Astrocyte (in vitro differentiated cells and primary cell): ENCODE measurements at regions not wholly inside any gene's neighbourhood (a gene's known extent, or its start where the extent isn't known, plus 50 kb on each side); places are given as distances from the start of the nearest gene placed in this dataset.
A peak's percentile ranks its signal among the peaks of the same experiment; 100 is the strongest.

Experiments
- DNase-seq: peaks from one replicate; pipeline ENCODE4 v3.0.0-alpha.2; 2010; ENCODE audit warnings: low read depth
- FAIRE-seq: peaks from 2 replicates; lab custom pipeline; 2011; peaks lifted over from hg19 to GRCh38; lab: Jason Lieb, UNC
- H2AFZ ChIP-seq: 2 replicates; pipeline ENCODE4 v1.6.0; 2012; ENCODE audit warnings: low read depth, low read length, inconsistent platforms
- H3K27ac ChIP-seq: 2 replicates; pipeline ENCODE4 v1.5.1; 2011; ENCODE audit warnings: low read depth, low read length, inconsistent platforms
- H3K27me3 ChIP-seq: 2 replicates; pipeline ENCODE4 v1.6.0; 2011; ENCODE audit warnings: low read length, inconsistent platforms; ENCODE audit not compliant: insufficient read depth
- H3K36me3 ChIP-seq: 2 replicates; pipeline ENCODE4 v1.5.1; 2011; ENCODE audit warnings: low read length, inconsistent platforms; ENCODE audit not compliant: insufficient read depth
- H3K4me1 ChIP-seq: 2 replicates; pipeline ENCODE4 v1.5.1; 2011; ENCODE audit warnings: low read length, inconsistent platforms; ENCODE audit not compliant: insufficient read depth
- H3K4me2 ChIP-seq: 2 replicates; pipeline ENCODE4 v1.6.0; 2012; ENCODE audit warnings: low read length, inconsistent platforms
- H3K4me3 ChIP-seq: 2 replicates; pipeline ENCODE4 v1.5.1; 2011; ENCODE audit warnings: low read depth, mild to moderate bottlenecking, low read length, inconsistent platforms; ENCODE audit not compliant: insufficient read depth
- H3K79me2 ChIP-seq: 2 replicates; pipeline ENCODE4 v1.6.0; 2012; ENCODE audit warnings: mild to moderate bottlenecking, low read length, inconsistent platforms; ENCODE audit not compliant: insufficient read depth
- H3K9ac ChIP-seq: 2 replicates; pipeline ENCODE4 v1.6.0; 2012; ENCODE audit warnings: mild to moderate bottlenecking, low read length, inconsistent platforms
- H3K9me3 ChIP-seq: 2 replicates; pipeline ENCODE4 v1.5.1; 2012; ENCODE audit warnings: low read depth, mild to moderate bottlenecking, low read length, inconsistent platforms; ENCODE audit not compliant: insufficient read depth
- H4K20me1 ChIP-seq: 2 replicates; pipeline ENCODE4 v1.6.0; 2012; ENCODE audit warnings: low read length, inconsistent platforms; ENCODE audit not compliant: insufficient read depth
- H3K27ac Mint-ChIP-seq: one replicate; pipeline ENCODE4 v1.8.0; 2021; ENCODE audit warnings: mild to moderate bottlenecking, mixed read lengths; ENCODE audit not compliant: unreplicated experiment
- H3K27me3 Mint-ChIP-seq: one replicate; pipeline ENCODE4 v1.8.0; 2021; ENCODE audit warnings: low read depth, mixed read lengths; ENCODE audit not compliant: unreplicated experiment
- H3K36me3 Mint-ChIP-seq: one replicate; pipeline ENCODE4 v1.8.0; 2021; ENCODE audit warnings: low read depth, mixed read lengths; ENCODE audit not compliant: unreplicated experiment
- H3K4me1 Mint-ChIP-seq: one replicate; pipeline ENCODE4 v1.8.0; 2021; ENCODE audit warnings: low read depth, mixed read lengths; ENCODE audit not compliant: unreplicated experiment
- H3K4me3 Mint-ChIP-seq: one replicate; pipeline ENCODE4 v1.8.0; 2021; ENCODE audit warnings: mild to moderate bottlenecking, moderate library complexity, mixed read lengths; ENCODE audit not compliant: unreplicated experiment
- H3K9me3 Mint-ChIP-seq: one replicate; pipeline ENCODE4 v1.8.0; 2021; ENCODE audit warnings: mild to moderate bottlenecking, mixed read lengths; ENCODE audit not compliant: unreplicated experiment
- CTCF ChIP-seq: IDR thresholded peaks from 2 replicates; pipeline ENCODE4 v1.5.1; 2011; ENCODE audit warnings: low read depth, mild to moderate bottlenecking, inconsistent platforms, low read length, moderate library complexity; ENCODE audit not compliant: insufficient read depth
- EZH2 ChIP-seq: IDR thresholded peaks from 2 replicates; pipeline ENCODE4 v1.6.1; 2012; ENCODE audit warnings: mild to moderate bottlenecking, low read length, inconsistent platforms; ENCODE audit not compliant: insufficient read depth

- no peaks in the 10 kb centered on the region for H3K4me1 ChIP-seq
- FAIRE-seq (no peak), DNase-seq (peak; percentile 14)
- H3K9me3 ChIP-seq: no peaks in the 10 kb centered on the region
- H3K4me3 Mint-ChIP-seq: no peak overlapping the region
- no peaks in the 10 kb centered on the region for H3K79me2 ChIP-seq
- no peak overlapping the region for H3K9ac ChIP-seq
- TF ChIP-seq EZH2: no peak
- TF ChIP-seq CTCF: no peak
- H3K27ac Mint-ChIP-seq: no peak overlapping the region
- no peaks in the 10 kb centered on the region for H4K20me1 ChIP-seq
- H3K36me3 Mint-ChIP-seq: no peaks in the 10 kb centered on the region
- H3K36me3 ChIP-seq: no peaks in the 10 kb centered on the region
- H2AFZ ChIP-seq: no peak overlapping the region
- peaks cover 2% of the 10 kb centered on the region for H3K27me3 Mint-ChIP-seq
- no peaks in the 10 kb centered on the region for H3K9me3 Mint-ChIP-seq
- H3K4me2 ChIP-seq: no peak overlapping the region
- H3K27me3 ChIP-seq: no peaks in the 10 kb centered on the region
- H3K4me1 Mint-ChIP-seq: no peaks in the 10 kb centered on the region
- H3K4me3 ChIP-seq: no peak overlapping the region
- peak overlapping the region; percentile 36 for H3K27ac ChIP-seq
Observed at GRCh38 chr12:20119596-20120402, 248.5 kb upstream of the PDE3A start.

DNA sequence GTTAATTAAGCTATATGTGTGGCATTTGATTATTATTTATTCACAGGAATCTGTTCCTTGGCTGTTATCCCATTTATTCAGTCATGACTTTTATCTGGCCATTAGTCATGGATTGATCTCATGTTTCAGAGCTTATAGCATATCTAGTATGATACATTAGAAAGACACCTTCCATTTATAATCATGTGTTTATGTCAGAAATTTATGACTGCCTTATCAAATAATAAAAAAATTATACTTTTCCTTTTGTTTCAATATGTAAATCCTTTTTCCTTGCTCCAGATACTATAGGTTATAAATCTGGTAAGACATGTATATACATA, 248.0 kb upstream of the PDE3A start:
- Histone ChIP-seq H3K4me1 (no peaks in the 10 kb centered on the region), H3K27ac (no peak overlapping the region), H3K4me3 (no peak overlapping the region), H4K20me1 (no peaks in the 10 kb centered on the region), H3K9me3 (no peaks in the 10 kb centered on the region), H3K4me2 (no peak overlapping the region), H2AFZ (no peak overlapping the region), H3K36me3 (no peaks in the 10 kb centered on the region), H3K27me3 (no peaks in the 10 kb centered on the region), H3K79me2 (no peaks in the 10 kb centered on the region), H3K9ac (no peak overlapping the region)
- Mint-ChIP-seq H3K9me3 (no peaks in the 10 kb centered on the region), H3K27ac (no peak overlapping the region), H3K36me3 (no peaks in the 10 kb centered on the region), H3K4me3 (no peak overlapping the region), H3K4me1 (no peaks in the 10 kb centered on the region), H3K27me3 (peaks cover 2% of the 10 kb centered on the region)
- TF ChIP-seq EZH2: no peak
- TF ChIP-seq CTCF: no peak
- peak; percentile 19 for DNase-seq
- FAIRE-seq: no peak

- FAIRE-seq (no peak), DNase-seq (no peak)
- Mint-ChIP-seq H3K27me3 (no peaks in the 10 kb centered on the region), H3K4me3 (no peak overlapping the region), H3K9me3 (no peaks in the 10 kb centered on the region), H3K4me1 (no peaks in the 10 kb centered on the region), H3K36me3 (no peaks in the 10 kb centered on the region), H3K27ac (no peak overlapping the region)
- Histone ChIP-seq H2AFZ (no peak overlapping the region), H3K4me1 (no peaks in the 10 kb centered on the region), H4K20me1 (no peaks in the 10 kb centered on the region), H3K4me2 (no peak overlapping the region), H3K9me3 (no peaks in the 10 kb centered on the region), H3K27me3 (no peaks in the 10 kb centered on the region), H3K9ac (no peak overlapping the region), H3K36me3 (no peaks in the 10 kb centered on the region), H3K27ac (no peak overlapping the region), H3K79me2 (no peaks in the 10 kb centered on the region), H3K4me3 (no peak overlapping the region)
- TF ChIP-seq EZH2: no peak
Observed at GRCh38 chr12:20122274-20122673, 246.1 kb upstream of the PDE3A start.
